ENCODE measurements at regions not wholly inside any gene's neighbourhood (a gene's known extent, or its start where the extent isn't known, plus 50 kb on each side); places are given as distances from the start of the nearest gene placed in this dataset.

- no peak for DNase-seq (ENCODE audit: extremely low spot score)
- POLR2A ChIA-PET = no interaction called here
- TF ChIP-seq CTCF (IDR thresholded peaks at IDR 0.05; ENCODE audit: control extremely low read depth, extremely low read depth, low read depth, missing control alignments) = no peak
- CTCF ChIA-PET = no interaction called here
Observed at GRCh38 chr14:98122527-98122926, 1149.5 kb downstream of the BCL11B start.

- CTCF ChIA-PET = interaction anchor here (1.6 kb wide), 1 partner anchor 8 kb away, joined by 8 read pairs; no protein-coding TSS in a partner anchor
Observed at GRCh38 chr14:98130691-98131090, 1141.3 kb downstream of the BCL11B start.

GRCh38 chr14:98131406-98131805 is 1140.6 kb downstream of the BCL11B start:
- CTCF ChIA-PET = interaction anchor here (1.0 kb wide), 1 partner anchor 1135 kb away, joined by 3 read pairs; no protein-coding TSS in a partner anchor
- no peak for DNase-seq (ENCODE audit: extremely low spot score)
- TF ChIP-seq CTCF (IDR thresholded peaks at IDR 0.05; ENCODE audit: control extremely low read depth, extremely low read depth, low read depth, missing control alignments) = no peak
- POLR2A ChIA-PET = no interaction called here

More at GRCh38 chr14:98130691-98131090, 1141.3 kb downstream of the BCL11B start:
- POLR2A ChIA-PET = no interaction called here
- no peak for DNase-seq (ENCODE audit: extremely low spot score)
- TF ChIP-seq CTCF (IDR thresholded peaks at IDR 0.05; ENCODE audit: control extremely low read depth, extremely low read depth, low read depth, missing control alignments) = no peak

- ChIA-PET POLR2A (no interaction called here), CTCF (no interaction called here)
- no peak for TF ChIP-seq CTCF (IDR thresholded peaks at IDR 0.05; ENCODE audit: control extremely low read depth, extremely low read depth, low read depth, missing control alignments)
- no peak for DNase-seq (ENCODE audit: extremely low spot score)
Observed at GRCh38 chr14:98133806-98134205, 1138.2 kb downstream of the BCL11B start.

- CTCF ChIA-PET = interaction anchor here (1.2 to 1.8 kb wide), 2 partner anchors 20 to 1131 kb away, joined by 3 to 5 read pairs; no protein-coding TSS in a partner anchor
- TF ChIP-seq CTCF (IDR thresholded peaks at IDR 0.05; ENCODE audit: control extremely low read depth, extremely low read depth, low read depth, missing control alignments) = no peak
- DNase-seq (ENCODE audit: extremely low spot score) = no peak
- POLR2A ChIA-PET = no interaction called here
Observed at GRCh38 chr14:98136012-98136789, 1135.8 kb downstream of the BCL11B start.

GRCh38 chr14:98137131-98138025 is 1134.6 kb downstream of the BCL11B start:
- DNase-seq (ENCODE audit: extremely low spot score) = no peak
- ChIA-PET POLR2A (no interaction called here), CTCF (interaction anchor here (0.8 to 2.3 kb wide), 6 partner anchors 8 to 1130 kb away, joined by 3 to 8 read pairs (median 4); no protein-coding TSS in a partner anchor)
- TF ChIP-seq CTCF (IDR thresholded peaks at IDR 0.05; ENCODE audit: control extremely low read depth, extremely low read depth, low read depth, missing control alignments) = no peak
